ENCODE measurements at regions not wholly inside any gene's neighbourhood (a gene's known extent, or its start where the extent isn't known, plus 50 kb on each side); places are given as distances from the start of the nearest gene placed in this dataset.
A peak's percentile ranks its signal among the peaks of the same experiment; 100 is the strongest.

- DNase-seq, result no peak
Measured at GRCh38 chr1:90494748-90495282, 222.3 kb downstream of the BARHL2 start.

GRCh38 chr1:90488451-90488850, 228.7 kb downstream of the BARHL2 start:
- DNase-seq, result no peak

- DNase-seq, result no peak
Measured at GRCh38 chr1:90486996-90487395, 230.1 kb downstream of the BARHL2 start.

- DNase-seq, result no peak
Measured at GRCh38 chr1:90486134-90486824, 230.8 kb downstream of the BARHL2 start.

- no peak for DNase-seq
Measured at GRCh38 chr1:90480271-90480835, 236.7 kb downstream of the BARHL2 start.

- DNase-seq, result no peak
Measured at GRCh38 chr1:90476994-90477393, 240.1 kb downstream of the BARHL2 start.

- no peak for DNase-seq
Measured at GRCh38 chr1:90476411-90476810, 240.7 kb downstream of the BARHL2 start.

GRCh38 chr1:90475631-90476030, 241.5 kb downstream of the BARHL2 start:
- peak; percentile 26 for DNase-seq

- DNase-seq, result no peak
Measured at GRCh38 chr1:90474731-90475130, 242.4 kb downstream of the BARHL2 start.

GRCh38 chr1:90474158-90474557, 242.9 kb downstream of the BARHL2 start:
- no peak for DNase-seq

GRCh38 chr1:90472775-90473174, 244.3 kb downstream of the BARHL2 start:
- DNase-seq, result no peak

- DNase-seq, result no peak
Measured at GRCh38 chr1:90459570-90459969, 257.5 kb downstream of the BARHL2 start.

- no peak for DNase-seq
Measured at GRCh38 chr1:90457985-90458384, 259.1 kb downstream of the BARHL2 start.

- no peak for DNase-seq
Measured at GRCh38 chr1:90452491-90452890, 264.6 kb downstream of the BARHL2 start.

- DNase-seq, result no peak
Measured at GRCh38 chr1:90443354-90443753, 273.7 kb downstream of the BARHL2 start.

- peak; percentile 1 for DNase-seq
Measured at GRCh38 chr1:90435351-90435750, 281.8 kb downstream of the BARHL2 start.

- DNase-seq, result no peak
Measured at GRCh38 chr1:90434460-90434859, 282.6 kb downstream of the BARHL2 start.

GRCh38 chr1:90417126-90417525, 300.0 kb downstream of the BARHL2 start:
- DNase-seq, result no peak

GRCh38 chr1:90414201-90414600, 302.9 kb downstream of the BARHL2 start:
- no peak for DNase-seq

- no peak for DNase-seq
Measured at GRCh38 chr1:90413519-90413918, 303.6 kb downstream of the BARHL2 start.

GRCh38 chr1:90412563-90412962, 304.5 kb downstream of the BARHL2 start:
- no peak for DNase-seq

GRCh38 chr1:90411185-90411584, 305.9 kb downstream of the BARHL2 start:
- DNase-seq, result no peak

GRCh38 chr1:90407737-90408136, 309.4 kb downstream of the BARHL2 start:
- DNase-seq, result no peak

GRCh38 chr1:90405726-90406125, 311.4 kb downstream of the BARHL2 start:
- DNase-seq, result no peak
